HG03280 (cell line): ENCODE measurements at regions not wholly inside any gene's neighbourhood (a gene's known extent, or its start where the extent isn't known, plus 50 kb on each side); places are given as distances from the start of the nearest gene placed in this dataset.

ENCODE experiments used
- ATAC-seq: cut with Tn5 transposase; IDR thresholded peaks from one replicate; pipeline ENCODE4 v1.9.1; 2021; ENCODE audit warnings: mild to moderate bottlenecking, moderate library complexity; ENCODE audit not compliant: unreplicated experiment

GRCh38 chr6:139860203-139860602, 485.8 kb upstream of the CITED2 start:
- ATAC-seq, result no peak

- no peak for ATAC-seq
Measured at GRCh38 chr6:139858429-139858828, 484.0 kb upstream of the CITED2 start.

GRCh38 chr6:139857143-139857542, 482.7 kb upstream of the CITED2 start:
- ATAC-seq, result no peak

- no peak for ATAC-seq
Measured at GRCh38 chr6:139856562-139856961, 482.1 kb upstream of the CITED2 start.

- no peak for ATAC-seq
Measured at GRCh38 chr6:139855671-139856311, 481.3 kb upstream of the CITED2 start.

- no peak for ATAC-seq
Measured at GRCh38 chr6:139853302-139853992, 479.0 kb upstream of the CITED2 start.

GRCh38 chr6:139852488-139853140, 478.2 kb upstream of the CITED2 start:
- no peak for ATAC-seq

- no peak for ATAC-seq
Measured at GRCh38 chr6:139852067-139852466, 477.6 kb upstream of the CITED2 start.

GRCh38 chr6:139851206-139851605, 476.8 kb upstream of the CITED2 start:
- ATAC-seq, result no peak

GRCh38 chr6:139850512-139850911, 476.1 kb upstream of the CITED2 start:
- ATAC-seq, result no peak

- no peak for ATAC-seq
Measured at GRCh38 chr6:139847457-139847813, 473.0 kb upstream of the CITED2 start.

- ATAC-seq, result no peak
Measured at GRCh38 chr6:139846538-139847456, 472.3 kb upstream of the CITED2 start.

GRCh38 chr6:139844907-139845306, 470.5 kb upstream of the CITED2 start:
- no peak for ATAC-seq

GRCh38 chr6:139841794-139842215, 467.4 kb upstream of the CITED2 start:
- ATAC-seq, result peak; percentile 75

- ATAC-seq, result no peak
Measured at GRCh38 chr6:139839506-139840156, 465.2 kb upstream of the CITED2 start.

GRCh38 chr6:139834232-139834631, 459.8 kb upstream of the CITED2 start:
- no peak for ATAC-seq

- no peak for ATAC-seq
Measured at GRCh38 chr6:139833592-139833991, 459.1 kb upstream of the CITED2 start.

- no peak for ATAC-seq
Measured at GRCh38 chr6:139832493-139833305, 458.3 kb upstream of the CITED2 start.

- ATAC-seq, result no peak
Measured at GRCh38 chr6:139829576-139829975, 455.1 kb upstream of the CITED2 start.
